Tibial nerve (tissue), 4 donors: ENCODE measurements at regions not wholly inside any gene's neighbourhood (a gene's known extent, or its start where the extent isn't known, plus 50 kb on each side); places are given as distances from the start of the nearest gene placed in this dataset.
"Not testable (repeated sequence)": the region's sequence is repeated elsewhere in the genome, so short reads cannot be mapped to it uniquely, and the experiment has no call there.

Experiments
- DNase-seq, 2 donors: peaks; one replicate each; pipeline ENCODE4 v3.0.0-alpha.2; 2019; ENCODE audit warnings: low spot score in 2 of 2
- H3K27ac ChIP-seq, 4 donors: fragments of 200-600 bp; sonication (generic) in 3 of 4; one replicate each; pipeline ENCODE4 v1.5.1; 2017 to 2019; ENCODE audit warnings: mild to moderate bottlenecking in 1 of 4
- H3K27me3 ChIP-seq, 2 donors: fragments of 200-600 bp; sonication (generic) in 1 of 2; one replicate each; pipeline versions ENCODE4 v1.5.1 to v1.6.0; 2017 to 2019
- H3K36me3 ChIP-seq, 3 donors: fragments of 200-600 bp; sonication (generic); one replicate each; pipeline ENCODE4 v1.5.1; 2018 to 2019
- H3K4me1 ChIP-seq, 4 donors: fragments of 200-600 bp; sonication (generic) in 3 of 4; one replicate each; pipeline ENCODE4 v1.5.1; 2017 to 2019
- H3K4me3 ChIP-seq, 4 donors: fragments of 200-600 bp; sonication (generic) in 3 of 4; one replicate each; pipeline ENCODE4 v1.5.1; 2017 to 2019; ENCODE audit warnings: mild to moderate bottlenecking in 1 of 4, moderate library complexity in 1 of 4
- H3K9me3 ChIP-seq, 4 donors: fragments of 200-600 bp; sonication (generic) in 3 of 4; one replicate each; pipeline ENCODE4 v1.5.1; 2017 to 2019
- CTCF ChIP-seq, 5 experiments: fragments of 200-600 bp in 3 of 5; fragments of 450-650 bp in 2 of 5; sonication (generic) in 3 of 5; IDR thresholded peaks; one replicate each; pipeline ENCODE4 v1.5.1; 2016 to 2019; ENCODE audit warnings: antibody characterized with exemption in 5 of 5, mild to moderate bottlenecking in 3 of 5, moderate library complexity in 2 of 5
- EP300 ChIP-seq, 2 donors: sonication (generic); formaldehyde crosslinking; IDR thresholded peaks; one replicate each; pipeline ENCODE4 v1.6.1; 2017; ENCODE audit warnings: antibody characterized with exemption in 2 of 2, mild to moderate bottlenecking in 1 of 2
- POLR2A ChIP-seq, 2 donors: fragments of 450-650 bp; IDR thresholded peaks; one replicate each; pipeline ENCODE4 v1.6.1; 2017; ENCODE audit warnings: antibody characterized with exemption in 2 of 2, mild to moderate bottlenecking in 2 of 2, moderate library complexity in 2 of 2
- WGBS, 2 donors: methylation state at CpG; one replicate each; pipeline ENCODE4 v1.1.5; 2018; 5-methylcytosine and 5-hydroxymethylcytosine counted together

- TF ChIP-seq EP300 (IDR thresholded peaks at IDR 0.05): no peak
- TF ChIP-seq CTCF (IDR thresholded peaks at IDR 0.05): no peak
- TF ChIP-seq POLR2A (IDR thresholded peaks at IDR 0.05): no peak
Observed at GRCh38 chrX:40394302-40394701, 186.5 kb upstream of the ATP6AP2 start.

GRCh38 chrX:40392599-40392998 lies 188.2 kb upstream of the ATP6AP2 start:
- WGBS, 2 donors: 76 to 83% methylated on average over 2 of the region's 2 CpGs

More at GRCh38 chrX:40394302-40394701, 186.5 kb upstream of the ATP6AP2 start:
- H3K9me3 ChIP-seq: no peaks in the 10 kb centered on the region
- no peaks in the 10 kb centered on the region for H3K4me1 ChIP-seq
- no peak overlapping the region for H3K27ac ChIP-seq
- H3K36me3 ChIP-seq: no peaks in the 10 kb centered on the region
- DNase-seq: no peak
- H3K4me3 ChIP-seq: no peak overlapping the region
- 91 to 98% methylated on average over 4 to 5 of the region's 5 CpGs for WGBS, 2 donors
- H3K27me3 ChIP-seq: no peaks in the 10 kb centered on the region

GRCh38 chrX:40391662-40392061 lies 189.1 kb upstream of the ATP6AP2 start:
- TF ChIP-seq POLR2A (IDR thresholded peaks at IDR 0.05): no peak
- TF ChIP-seq EP300 (IDR thresholded peaks at IDR 0.05): no peak
- no peak for TF ChIP-seq CTCF (IDR thresholded peaks at IDR 0.05)
- Histone ChIP-seq H3K27me3 (no peaks in the 10 kb centered on the region), H3K27ac (no peak overlapping the region), H3K36me3 (no peaks in the 10 kb centered on the region), H3K4me3 (no peak overlapping the region), H3K4me1 (no peaks in the 10 kb centered on the region), H3K9me3 (no peaks in the 10 kb centered on the region)
- no peak for DNase-seq
- WGBS, 2 donors: 50 to 54% methylated on average over 3 of the region's 3 CpGs

More at GRCh38 chrX:40392599-40392998, 188.2 kb upstream of the ATP6AP2 start:
- TF ChIP-seq POLR2A (IDR thresholded peaks at IDR 0.05) (no peak), EP300 (IDR thresholded peaks at IDR 0.05) (no peak), CTCF (IDR thresholded peaks at IDR 0.05) (no peak)
- DNase-seq: no peak
- Histone ChIP-seq H3K36me3 (no peaks in the 10 kb centered on the region), H3K4me3 (no peak overlapping the region), H3K9me3 (no peaks in the 10 kb centered on the region), H3K27ac (no peak overlapping the region), H3K27me3 (no peaks in the 10 kb centered on the region), H3K4me1 (no peaks in the 10 kb centered on the region)

- TF ChIP-seq CTCF (IDR thresholded peaks at IDR 0.05) (no peak), POLR2A (IDR thresholded peaks at IDR 0.05) (no peak), EP300 (IDR thresholded peaks at IDR 0.05) (no peak)
- Histone ChIP-seq H3K4me1 (no peaks in the 10 kb centered on the region), H3K4me3 (no peak overlapping the region), H3K36me3 (no peaks in the 10 kb centered on the region), H3K27ac (no peak overlapping the region), H3K27me3 (no peaks in the 10 kb centered on the region), H3K9me3 (no peaks in the 10 kb centered on the region)
- 73 to 80% methylated on average over 1 to 2 of the region's 2 CpGs for WGBS, 2 donors
- DNase-seq: no peak
Observed at GRCh38 chrX:40389555-40389954, 191.2 kb upstream of the ATP6AP2 start.

- H3K9me3 ChIP-seq: no peaks in the 10 kb centered on the region
- no peak overlapping the region for H3K27ac ChIP-seq
- no peaks in the 10 kb centered on the region for H3K27me3 ChIP-seq
- H3K4me3 ChIP-seq: no peak overlapping the region
- WGBS, 2 donors: 89 to 100% methylated on average over 2 to 5 of the region's 5 CpGs
- no peaks in the 10 kb centered on the region for H3K4me1 ChIP-seq
- TF ChIP-seq POLR2A (IDR thresholded peaks at IDR 0.05) (no peak), EP300 (IDR thresholded peaks at IDR 0.05) (no peak), CTCF (IDR thresholded peaks at IDR 0.05) (no peak)
- no peak for DNase-seq
- H3K36me3 ChIP-seq: no peaks in the 10 kb centered on the region
Observed at GRCh38 chrX:40388441-40388840, 192.3 kb upstream of the ATP6AP2 start.

GRCh38 chrX:40387869-40388268 lies 192.9 kb upstream of the ATP6AP2 start:
- H3K4me3 ChIP-seq, H3K4me1 ChIP-seq, H3K36me3 ChIP-seq, DNase-seq, H3K27ac ChIP-seq, H3K27me3 ChIP-seq, H3K9me3 ChIP-seq: not testable (repeated sequence)
- 69 to 74% methylated on average over 9 of the region's 9 CpGs for WGBS, 2 donors

- H3K4me3 ChIP-seq, H3K9me3 ChIP-seq, H3K36me3 ChIP-seq, H3K4me1 ChIP-seq, H3K27me3 ChIP-seq, DNase-seq, H3K27ac ChIP-seq: not testable (repeated sequence)
- WGBS, 2 donors: 80 to 82% methylated on average over 5 to 7 of the region's 7 CpGs
Observed at GRCh38 chrX:40387311-40387710, 193.5 kb upstream of the ATP6AP2 start.
